ENCODE measurements at regions not wholly inside any gene's neighbourhood (a gene's known extent, or its start where the extent isn't known, plus 50 kb on each side); places are given as distances from the start of the nearest gene placed in this dataset.

- no peak overlapping the region for H2AFZ ChIP-seq (ENCODE audit: insufficient read depth, low read depth, low read length, poor library complexity, severe bottlenecking)
- no peak for TF ChIP-seq CTCF (IDR thresholded peaks at IDR 0.05)
- Mint-ChIP-seq H3K9me3 (no peaks in the 10 kb centered on the region), H3K27ac (peak overlapping the region in 1 of 7 donors; percentile 27), H3K27me3 (ENCODE audit: low read depth in 3 of 3) (peaks cover 31 to 52% (median 46%) of the 10 kb centered on the region in 3 donors), H3K4me1 (no peaks in the 10 kb centered on the region), H3K36me3 (no peaks in the 10 kb centered on the region), H3K4me3 (peak overlapping the region in 1 of 2 donors; percentile 20)
- no peak overlapping the region for H3K9ac ChIP-seq (ENCODE audit: insufficient read depth, low read length, poor library complexity, severe bottlenecking)
- no peaks in the 10 kb centered on the region for H3K4me1 ChIP-seq (ENCODE audit: control insufficient read depth in 1 of 2, insufficient read depth in 2 of 2, low read length in 2 of 2)
- H3K27ac ChIP-seq (ENCODE audit: low read depth in 1 of 2, low read length in 2 of 2): no peak overlapping the region
- intact Hi-C loops (cut with micrococcal nuclease): no loop called here
- H3K4me3 ChIP-seq (replicated peaks in 1 of 3; ENCODE audit: low read depth in 2 of 3, low read length in 3 of 3): no peak overlapping the region
- no peaks in the 10 kb centered on the region for H3K9me3 ChIP-seq (replicated peaks in 1 of 2; ENCODE audit: control insufficient read depth in 1 of 2, insufficient read depth in 1 of 2, low read length in 2 of 2)
- no peaks in the 10 kb centered on the region for H4K20me1 ChIP-seq (ENCODE audit: insufficient read depth, low read length)
- no peak for DNase-seq
- H3K36me3 ChIP-seq (replicated peaks in 1 of 2; ENCODE audit: control insufficient read depth in 1 of 2, insufficient read depth in 2 of 2, low read length in 2 of 2): no peaks in the 10 kb centered on the region
- H3K4me2 ChIP-seq (replicated peaks; ENCODE audit: extremely low read depth, low read length, poor library complexity, severe bottlenecking): no peak overlapping the region
- no peaks in the 10 kb centered on the region for H3K79me2 ChIP-seq (ENCODE audit: insufficient read depth, low read length)
- 82% methylated on average over 6 of the region's 10 CpGs for WGBS (ENCODE audit: insufficient coverage)
- H3K27me3 ChIP-seq (ENCODE audit: control insufficient read depth in 2 of 2, insufficient read depth in 2 of 2, low read length in 2 of 2): peaks cover 6 to 28% of the 10 kb centered on the region in 2 donors
These were observed 61.3 kb upstream of the PRR23E start for GRCh38 chr3:127131424-127132170.

DNA sequence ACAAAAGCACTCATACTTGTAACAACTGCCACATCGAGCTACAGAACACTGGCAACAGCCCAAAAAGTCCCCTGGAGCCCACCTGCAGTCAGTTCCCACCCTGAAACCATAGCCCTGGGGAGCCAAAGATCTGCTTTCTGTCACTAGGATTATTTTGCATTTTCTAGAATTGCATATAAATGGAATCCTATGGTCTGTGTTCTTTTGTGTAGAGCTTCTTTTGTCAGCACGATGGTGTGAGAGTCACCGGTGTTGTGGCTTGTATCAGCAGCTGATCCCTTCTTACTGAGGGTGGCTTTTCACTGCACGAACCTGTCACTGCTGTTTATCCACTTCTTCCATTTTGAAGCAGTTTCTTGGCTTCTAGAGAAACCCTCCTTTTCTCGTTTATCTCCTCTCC is 60.1 kb upstream of the PRR23E start:
- intact Hi-C loops (cut with micrococcal nuclease): no loop called here
- H3K27me3 Mint-ChIP-seq (ENCODE audit: low read depth in 3 of 3): peaks cover 36 to 65% (median 53%) of the 10 kb centered on the region in 3 donors

More for the DNA sequence above, 60.1 kb upstream of the PRR23E start:
- Histone ChIP-seq H3K27me3 (ENCODE audit: control insufficient read depth in 2 of 2, insufficient read depth in 2 of 2, low read length in 2 of 2) (peaks cover 6 to 34% of the 10 kb centered on the region in 2 donors), H3K27ac (ENCODE audit: low read depth in 1 of 2, low read length in 2 of 2) (no peak overlapping the region), H3K9me3 (replicated peaks in 1 of 2; ENCODE audit: control insufficient read depth in 1 of 2, insufficient read depth in 1 of 2, low read length in 2 of 2) (no peaks in the 10 kb centered on the region), H2AFZ (ENCODE audit: insufficient read depth, low read depth, low read length, poor library complexity, severe bottlenecking) (no peak overlapping the region), H3K36me3 (replicated peaks in 1 of 2; ENCODE audit: control insufficient read depth in 1 of 2, insufficient read depth in 2 of 2, low read length in 2 of 2) (no peaks in the 10 kb centered on the region), H3K4me3 (replicated peaks in 1 of 3; ENCODE audit: low read depth in 2 of 3, low read length in 3 of 3) (no peak overlapping the region), H4K20me1 (ENCODE audit: insufficient read depth, low read length) (no peaks in the 10 kb centered on the region), H3K4me1 (ENCODE audit: control insufficient read depth in 1 of 2, insufficient read depth in 2 of 2, low read length in 2 of 2) (no peaks in the 10 kb centered on the region), H3K9ac (ENCODE audit: insufficient read depth, low read length, poor library complexity, severe bottlenecking) (no peak overlapping the region), H3K4me2 (replicated peaks; ENCODE audit: extremely low read depth, low read length, poor library complexity, severe bottlenecking) (no peak overlapping the region), H3K79me2 (ENCODE audit: insufficient read depth, low read length) (no peaks in the 10 kb centered on the region)
- Mint-ChIP-seq H3K4me1 (no peaks in the 10 kb centered on the region), H3K9me3 (no peaks in the 10 kb centered on the region), H3K36me3 (no peaks in the 10 kb centered on the region), H3K27ac (peak overlapping the region in 2 of 7 donors; percentile 55 to 57), H3K4me3 (peak overlapping the region in 1 of 2 donors; percentile 22)
- 48% methylated on average over 2 of the region's 5 CpGs for WGBS (ENCODE audit: insufficient coverage)
- no peak for TF ChIP-seq CTCF (IDR thresholded peaks at IDR 0.05)
- DNase-seq: no peak

Data from CD14-positive monocyte (primary cell).